Cardiac septum (tissue), 1 donor: ENCODE measurements at regions not wholly inside any gene's neighbourhood (a gene's known extent, or its start where the extent isn't known, plus 50 kb on each side); places are given as distances from the start of the nearest gene placed in this dataset.

ENCODE experiments used
- DNase-seq: peaks from one replicate; pipeline ENCODE4 v3.0.0-alpha.2; 2020; ENCODE audit warnings: low spot score
- intact Hi-C: fragments of 100-400 bp; cut with DNase I; formaldehyde crosslinking; loops from one replicate; pipeline ENCODE4 v1.14.0; 2022
- donor health status: DM: no; HTN: no; CAD: no.

GRCh38 chr12:92362126-92362525 is 216.5 kb upstream of the BTG1 start:
- DNase-seq, result no peak
- intact Hi-C loops, result no loop called here

GRCh38 chr12:92360543-92360942 is 214.9 kb upstream of the BTG1 start:
- intact Hi-C loops, result no loop called here
- DNase-seq, result no peak

- intact Hi-C loops, result no loop called here
- DNase-seq, result no peak
Observed at GRCh38 chr12:92359581-92360209, 214.0 kb upstream of the BTG1 start.

GRCh38 chr12:92357584-92358261 is 212.1 kb upstream of the BTG1 start:
- no peak for DNase-seq
- intact Hi-C loops, result no loop called here

- no peak for DNase-seq
- intact Hi-C loops, result no loop called here
Observed at GRCh38 chr12:92356425-92356824, 210.8 kb upstream of the BTG1 start.

GRCh38 chr12:92349635-92350034 is 204.0 kb upstream of the BTG1 start:
- no peak for DNase-seq
- intact Hi-C loops, result no loop called here

- intact Hi-C loops, result no loop called here
- DNase-seq, result no peak
Observed at GRCh38 chr12:92342574-92342973, 196.9 kb upstream of the BTG1 start.

GRCh38 chr12:92341065-92341668 is 195.5 kb upstream of the BTG1 start:
- no peak for DNase-seq
- intact Hi-C loops, result no loop called here

- intact Hi-C loops, result no loop called here
- no peak for DNase-seq
Observed at GRCh38 chr12:92340441-92341064, 194.9 kb upstream of the BTG1 start.

- intact Hi-C loops, result no loop called here
- no peak for DNase-seq
Observed at GRCh38 chr12:92340003-92340402, 194.4 kb upstream of the BTG1 start.

GRCh38 chr12:92339198-92339821 is 193.7 kb upstream of the BTG1 start:
- intact Hi-C loops, result no loop called here
- no peak for DNase-seq

- DNase-seq, result no peak
- intact Hi-C loops, result no loop called here
Observed at GRCh38 chr12:92338671-92339070, 193.0 kb upstream of the BTG1 start.

- intact Hi-C loops, result no loop called here
- DNase-seq, result no peak
Observed at GRCh38 chr12:92338102-92338501, 192.5 kb upstream of the BTG1 start.

- intact Hi-C loops, result no loop called here
- no peak for DNase-seq
Observed at GRCh38 chr12:92337128-92337527, 191.5 kb upstream of the BTG1 start.

- no peak for DNase-seq
- intact Hi-C loops, result no loop called here
Observed at GRCh38 chr12:92336641-92337040, 191.0 kb upstream of the BTG1 start.

- intact Hi-C loops, result no loop called here
- DNase-seq, result no peak
Observed at GRCh38 chr12:92335831-92336230, 190.2 kb upstream of the BTG1 start.

- no peak for DNase-seq
- intact Hi-C loops, result no loop called here
Observed at GRCh38 chr12:92334552-92334951, 188.9 kb upstream of the BTG1 start.

GRCh38 chr12:92332552-92332951 is 186.9 kb upstream of the BTG1 start:
- intact Hi-C loops, result no loop called here
- DNase-seq, result no peak

- DNase-seq, result no peak
- intact Hi-C loops, result no loop called here
Observed at GRCh38 chr12:92331383-92331782, 185.7 kb upstream of the BTG1 start.

GRCh38 chr12:92330654-92331053 is 185.0 kb upstream of the BTG1 start:
- intact Hi-C loops, result no loop called here
- DNase-seq, result no peak
